SJSA1 (cell line): ENCODE measurements at regions not wholly inside any gene's neighbourhood (a gene's known extent, or its start where the extent isn't known, plus 50 kb on each side); places are given as distances from the start of the nearest gene placed in this dataset.

Experiments used
- DNase-seq, 2 experiments: peaks; one replicate each; pipeline ENCODE4 v3.0.0-alpha.2; 2015 to 2020; ENCODE audit warnings: low spot score in 2 of 2, low read depth in 1 of 2
- H3K27ac ChIP-seq: fragments of 250-450 bp; sonication (Bioruptor Pico); 2 replicates; pipeline ENCODE4 v1.5.1; 2020; ENCODE audit warnings: mild to moderate bottlenecking, moderate library complexity
- H3K27me3 ChIP-seq: fragments of 250-450 bp; sonication (Bioruptor Pico); replicated peaks from 2 replicates; pipeline ENCODE4 v1.5.1; 2020; ENCODE audit warnings: mild to moderate bottlenecking, moderate library complexity
- H3K36me3 ChIP-seq: fragments of 250-450 bp; sonication (Bioruptor Pico); 2 replicates; pipeline ENCODE4 v1.5.1; 2020; ENCODE audit warnings: mild to moderate bottlenecking
- H3K4me1 ChIP-seq: fragments of 250-450 bp; sonication (Bioruptor Pico); replicated peaks from 2 replicates; pipeline ENCODE4 v1.6.1; 2021; ENCODE audit warnings: mild to moderate bottlenecking
- H3K4me3 ChIP-seq: fragments of 250-450 bp; sonication (Bioruptor Pico); 2 replicates; pipeline ENCODE4 v1.5.1; 2020; ENCODE audit warnings: mild to moderate bottlenecking
- H3K9me3 ChIP-seq: fragments of 250-450 bp; sonication (Bioruptor Pico); replicated peaks from 2 replicates; pipeline ENCODE4 v1.5.1; 2020; ENCODE audit warnings: mild to moderate bottlenecking

- Histone ChIP-seq H3K36me3 (no peaks in the 10 kb centered on the region), H3K4me3 (no peak overlapping the region), H3K9me3 (no peaks in the 10 kb centered on the region), H3K4me1 (no peaks in the 10 kb centered on the region), H3K27ac (no peak overlapping the region), H3K27me3 (no peaks in the 10 kb centered on the region; the same call in 1 of the 2 replicates)
- DNase-seq, result peak in 1 of 2 experiments; percentile 1
These were observed 571.4 kb downstream of the PTPRU start for GRCh38 chr1:29807689-29808088.

- H3K27me3 ChIP-seq, result no peaks in the 10 kb centered on the region; the same call in 1 of the 2 replicates
- DNase-seq, result peak in 1 of 2 experiments; percentile 5
- no peaks in the 10 kb centered on the region for H3K36me3 ChIP-seq
- H3K27ac ChIP-seq, result no peak overlapping the region
- H3K9me3 ChIP-seq, result no peaks in the 10 kb centered on the region
- peaks cover 5% of the 10 kb centered on the region for H3K4me1 ChIP-seq
- H3K4me3 ChIP-seq, result no peak overlapping the region
These were observed 570.5 kb downstream of the PTPRU start for GRCh38 chr1:29806646-29807319.

GRCh38 chr1:29805896-29806160, 569.5 kb downstream of the PTPRU start:
- peak in 1 of 2 experiments; percentile 8 for DNase-seq
- H3K27me3 ChIP-seq, result no peaks in the 10 kb centered on the region; the same call in 1 of the 2 replicates

GRCh38 chr1:29805122-29805895, 569.0 kb downstream of the PTPRU start:
- peak in 1 of 2 experiments; percentile 25 for DNase-seq
- peaks cover 9% of the 10 kb centered on the region for H3K4me1 ChIP-seq
- no peak overlapping the region for H3K4me3 ChIP-seq
- no peaks in the 10 kb centered on the region for H3K9me3 ChIP-seq
- no peaks in the 10 kb centered on the region for H3K36me3 ChIP-seq
- no peaks in the 10 kb centered on the region; the same call in 1 of the 2 replicates for H3K27me3 ChIP-seq
- H3K27ac ChIP-seq, result no peak overlapping the region

More at GRCh38 chr1:29805896-29806160, 569.5 kb downstream of the PTPRU start:
- peaks cover 9% of the 10 kb centered on the region for H3K4me1 ChIP-seq
- H3K27ac ChIP-seq, result no peak overlapping the region
- H3K36me3 ChIP-seq, result no peaks in the 10 kb centered on the region
- H3K4me3 ChIP-seq, result no peak overlapping the region
- H3K9me3 ChIP-seq, result no peaks in the 10 kb centered on the region

- no peak overlapping the region for H3K27ac ChIP-seq
These were observed 568.0 kb downstream of the PTPRU start for GRCh38 chr1:29804181-29804899.

GRCh38 chr1:29803486-29803885, 567.2 kb downstream of the PTPRU start:
- no peaks in the 10 kb centered on the region for H3K9me3 ChIP-seq
- H3K4me1 ChIP-seq, result peaks cover 9% of the 10 kb centered on the region
- no peak overlapping the region for H3K27ac ChIP-seq
- no peak for DNase-seq
- H3K27me3 ChIP-seq, result no peaks in the 10 kb centered on the region; the same call in 1 of the 2 replicates
- H3K36me3 ChIP-seq, result no peaks in the 10 kb centered on the region
- H3K4me3 ChIP-seq, result no peak overlapping the region

More at GRCh38 chr1:29804181-29804899, 568.0 kb downstream of the PTPRU start:
- H3K9me3 ChIP-seq, result no peaks in the 10 kb centered on the region
- H3K4me1 ChIP-seq, result peaks cover 9% of the 10 kb centered on the region
- no peaks in the 10 kb centered on the region for H3K36me3 ChIP-seq
- DNase-seq, result no peak
- H3K27me3 ChIP-seq, result no peaks in the 10 kb centered on the region; the same call in 1 of the 2 replicates
- H3K4me3 ChIP-seq, result no peak overlapping the region

- no peaks in the 10 kb centered on the region for H3K9me3 ChIP-seq
- H3K4me1 ChIP-seq, result peaks cover 9% of the 10 kb centered on the region
- H3K4me3 ChIP-seq, result no peak overlapping the region
- H3K36me3 ChIP-seq, result no peaks in the 10 kb centered on the region
- no peak for DNase-seq
- no peak overlapping the region for H3K27ac ChIP-seq
- no peaks in the 10 kb centered on the region; the same call in 1 of the 2 replicates for H3K27me3 ChIP-seq
These were observed 566.1 kb downstream of the PTPRU start for GRCh38 chr1:29802181-29803068.

GRCh38 chr1:29801561-29801973, 565.2 kb downstream of the PTPRU start:
- Histone ChIP-seq H3K4me3 (no peak overlapping the region), H3K9me3 (no peaks in the 10 kb centered on the region), H3K4me1 (peaks cover 9% of the 10 kb centered on the region), H3K27ac (no peak overlapping the region), H3K27me3 (no peaks in the 10 kb centered on the region; the same call in 1 of the 2 replicates), H3K36me3 (no peaks in the 10 kb centered on the region)
- DNase-seq, result no peak

GRCh38 chr1:29801003-29801402, 564.7 kb downstream of the PTPRU start:
- H3K9me3 ChIP-seq, result no peaks in the 10 kb centered on the region; the same call in 1 of the 2 replicates
- H3K36me3 ChIP-seq, result no peaks in the 10 kb centered on the region
- peaks cover 9% of the 10 kb centered on the region for H3K4me1 ChIP-seq
- DNase-seq, result no peak
- no peak overlapping the region for H3K27ac ChIP-seq
- H3K27me3 ChIP-seq, result no peaks in the 10 kb centered on the region; the same call in 1 of the 2 replicates
- no peak overlapping the region for H3K4me3 ChIP-seq

- peaks cover 9% of the 10 kb centered on the region for H3K4me1 ChIP-seq
- no peak for DNase-seq
- no peaks in the 10 kb centered on the region; the same call in 1 of the 2 replicates for H3K27me3 ChIP-seq
- H3K9me3 ChIP-seq, result no peaks in the 10 kb centered on the region; the same call in 1 of the 2 replicates
- H3K4me3 ChIP-seq, result no peak overlapping the region
- H3K27ac ChIP-seq, result no peak overlapping the region
- no peaks in the 10 kb centered on the region for H3K36me3 ChIP-seq
These were observed 564.2 kb downstream of the PTPRU start for GRCh38 chr1:29800522-29800956.

GRCh38 chr1:29800120-29800519, 563.8 kb downstream of the PTPRU start:
- H3K9me3 ChIP-seq, result no peaks in the 10 kb centered on the region; the same call in 1 of the 2 replicates
- DNase-seq, result no peak
- H3K27me3 ChIP-seq, result no peaks in the 10 kb centered on the region; the same call in 1 of the 2 replicates
- H3K4me3 ChIP-seq, result no peak overlapping the region
- H3K4me1 ChIP-seq, result peaks cover 9% of the 10 kb centered on the region
- H3K27ac ChIP-seq, result no peak overlapping the region
- no peaks in the 10 kb centered on the region for H3K36me3 ChIP-seq

- no peak for DNase-seq
- H3K4me1 ChIP-seq, result peaks cover 9% of the 10 kb centered on the region
- no peak overlapping the region for H3K4me3 ChIP-seq
- no peaks in the 10 kb centered on the region for H3K36me3 ChIP-seq
- H3K27ac ChIP-seq, result no peak overlapping the region
- no peaks in the 10 kb centered on the region; the same call in 1 of the 2 replicates for H3K9me3 ChIP-seq
- H3K27me3 ChIP-seq, result no peaks in the 10 kb centered on the region; the same call in 1 of the 2 replicates
These were observed 562.6 kb downstream of the PTPRU start for GRCh38 chr1:29798699-29799566.
